OCI-LY7 (cell line): ENCODE measurements at regions not wholly inside any gene's neighbourhood (a gene's known extent, or its start where the extent isn't known, plus 50 kb on each side); places are given as distances from the start of the nearest gene placed in this dataset.

Experiments
- BruUV-seq: library from RNA; stranded (reverse); fragments of 400-500 nt; replicated peaks from 2 replicates; lab custom pipeline; 2021; lab: Mats Ljungman, UMichigan
- CTCF ChIA-PET: fragments of 300-600 bp; sonication (Branson Sonifier 250); formaldehyde crosslinking; loops from one replicate; lab custom pipeline; 2022; ENCODE audit warnings: antibody characterized with exemption; ENCODE audit not compliant: unreplicated experiment; lab: Charles Lee
- POLR2A ChIA-PET: fragments of 300-600 bp; sonication (Branson Sonifier 250); formaldehyde crosslinking; loops from one replicate; lab custom pipeline; 2022; ENCODE audit warnings: antibody characterized with exemption; lab: Charles Lee
- DNase-seq: peaks from one replicate; pipeline ENCODE4 v3.0.0-alpha.2; 2015; ENCODE audit warnings: low spot score
- H2AFZ ChIP-seq: fragments of 200-600 bp; sonication (generic), shearing (Covaris generic); 2 replicates; pipeline ENCODE4 v1.6.1; 2014; ENCODE audit warnings: mild to moderate bottlenecking, antibody characterized with exemption, low read length, moderate library complexity
- H3K27ac ChIP-seq: fragments of 200-600 bp; sonication (generic); 2 replicates; pipeline ENCODE4 v1.5.1; 2014; ENCODE audit warnings: mixed run types, low read depth, mild to moderate bottlenecking, moderate library complexity, low read length, inconsistent platforms; ENCODE audit not compliant: poor library complexity, severe bottlenecking
- H3K36me3 ChIP-seq: fragments of 200-600 bp; sonication (generic); 2 replicates; pipeline ENCODE4 v1.6.1; 2014; ENCODE audit warnings: mild to moderate bottlenecking, antibody characterized with exemption, low read length, moderate library complexity, mixed read lengths; ENCODE audit not compliant: insufficient read depth
- H3K4me1 ChIP-seq: fragments of 200-600 bp; sonication (generic); 2 replicates; pipeline ENCODE4 v1.5.1; 2014; ENCODE audit warnings: mild to moderate bottlenecking, low read length; ENCODE audit not compliant: insufficient read depth, poor library complexity, severe bottlenecking
- H3K4me2 ChIP-seq: fragments of 200-600 bp; sonication (generic); 2 replicates; pipeline ENCODE4 v1.6.1; 2014; ENCODE audit warnings: mild to moderate bottlenecking, low read length
- H3K4me3 ChIP-seq: fragments of 200-600 bp; sonication (generic); 2 replicates; pipeline ENCODE4 v1.5.1; 2014; ENCODE audit warnings: mild to moderate bottlenecking, low read depth, low read length; ENCODE audit not compliant: poor library complexity, severe bottlenecking
- H3K79me2 ChIP-seq: fragments of 200-600 bp; sonication (generic); 2 replicates; pipeline ENCODE4 v1.6.1; 2016; ENCODE audit warnings: low read depth, mild to moderate bottlenecking, low read length, moderate library complexity, mixed read lengths; ENCODE audit not compliant: insufficient read depth
- H3K9me2 ChIP-seq: fragments of 200-600 bp; sonication (generic); 2 replicates; pipeline ENCODE4 v1.6.1; 2016; ENCODE audit warnings: mild to moderate bottlenecking, low read length, mixed read lengths; ENCODE audit not compliant: insufficient read depth
- H3K9me3 ChIP-seq: fragments of 200-600 bp; sonication (generic); 2 replicates; pipeline ENCODE4 v1.6.1; 2014; ENCODE audit warnings: mild to moderate bottlenecking, mixed run types, low read length, mixed read lengths
- H4K20me1 ChIP-seq: fragments of 200-600 bp; sonication (generic); 2 replicates; pipeline ENCODE4 v1.6.1; 2014; ENCODE audit warnings: mild to moderate bottlenecking, antibody characterized with exemption, low read length, moderate library complexity, mixed read lengths; ENCODE audit not compliant: insufficient read depth
- CTCF ChIP-seq: fragments of 200-600 bp; sonication (generic); conservative IDR thresholded peaks from 2 replicates; pipeline ENCODE4 v1.5.1; 2014; ENCODE audit warnings: mild to moderate bottlenecking, antibody characterized with exemption, low read length, moderate library complexity, mixed read lengths
- EZH2phosphoT487 ChIP-seq: fragments of 200-600 bp; sonication (generic); IDR thresholded peaks from 2 replicates; pipeline ENCODE4 v1.6.1; 2018; ENCODE audit warnings: low read depth, borderline replicate concordance, mild to moderate bottlenecking, mixed run types, antibody characterized with exemption, low read length, moderate library complexity, mixed read lengths
- intact Hi-C: fragments of 100-400 bp; cut with micrococcal nuclease; formaldehyde crosslinking; loops from one replicate; pipeline ENCODE4 v1.10.0; 2022; ENCODE audit not compliant: unreplicated experiment

DNA sequence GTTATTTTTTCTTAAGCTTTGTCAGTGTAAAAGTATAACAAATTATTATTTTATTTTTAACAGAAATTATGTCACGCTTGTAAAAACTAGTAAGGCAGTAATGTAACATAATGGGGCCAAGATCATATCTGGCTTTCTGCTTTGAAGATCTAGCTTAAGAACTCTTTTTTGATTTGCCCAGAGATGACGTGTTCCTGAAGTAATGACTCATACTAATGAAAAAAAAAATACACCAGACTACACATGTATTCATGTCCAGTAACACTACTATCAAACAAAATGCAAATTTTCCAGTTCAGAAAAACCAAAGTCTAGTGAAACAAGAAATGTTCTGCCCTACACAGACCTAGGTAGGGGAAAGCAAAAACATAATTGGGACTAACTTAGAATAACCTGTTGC lies 432.2 kb upstream of the ATXN7L3B start:
- BruUV-seq = no TSS peak
- DNase-seq = no peak
- H3K9me2 ChIP-seq = no peaks in the 10 kb centered on the region
- ChIA-PET CTCF (no interaction called here), POLR2A (no interaction called here)
- intact Hi-C loops = no loop called here
- H3K4me3 ChIP-seq = no peak overlapping the region
- H4K20me1 ChIP-seq = no peaks in the 10 kb centered on the region
- H3K4me1 ChIP-seq = no peaks in the 10 kb centered on the region
- no peak overlapping the region for H3K27ac ChIP-seq
- H3K36me3 ChIP-seq = no peaks in the 10 kb centered on the region
- H3K4me2 ChIP-seq = no peak overlapping the region
- H2AFZ ChIP-seq = no peak overlapping the region
- no peaks in the 10 kb centered on the region for H3K9me3 ChIP-seq
- TF ChIP-seq EZH2phosphoT487 = no peak
- no peak for TF ChIP-seq CTCF
- H3K79me2 ChIP-seq = no peaks in the 10 kb centered on the region

GRCh38 chr12:74108729-74109128 lies 428.9 kb upstream of the ATXN7L3B start:
- Histone ChIP-seq H3K9me3 (no peaks in the 10 kb centered on the region), H2AFZ (no peak overlapping the region), H3K79me2 (no peaks in the 10 kb centered on the region), H4K20me1 (no peaks in the 10 kb centered on the region), H3K4me2 (no peak overlapping the region), H3K36me3 (no peaks in the 10 kb centered on the region), H3K27ac (no peak overlapping the region), H3K4me1 (no peaks in the 10 kb centered on the region), H3K9me2 (no peaks in the 10 kb centered on the region), H3K4me3 (no peak overlapping the region)
- BruUV-seq = no TSS peak
- TF ChIP-seq CTCF = no peak
- TF ChIP-seq EZH2phosphoT487 = no peak
- ChIA-PET POLR2A (interaction anchor here (0.6 to 0.7 kb wide), 2 partner anchors 42 to 56 kb away, joined by 3 to 5 read pairs; no protein-coding TSS in a partner anchor), CTCF (no interaction called here)
- DNase-seq = no peak
- intact Hi-C loops = no loop called here

GRCh38 chr12:74111688-74112360 lies 425.8 kb upstream of the ATXN7L3B start:
- H3K27ac ChIP-seq = no peak overlapping the region
- intact Hi-C loops = loop anchor here (5.0 kb wide), 1 partner anchor 300 kb away; no protein-coding TSS in a partner anchor
- TF ChIP-seq EZH2phosphoT487 = no peak
- peak; percentile 65 for TF ChIP-seq CTCF
- no peak overlapping the region for H2AFZ ChIP-seq
- peak; percentile 11 for DNase-seq
- ChIA-PET POLR2A (interaction anchor here (0.6 to 0.7 kb wide), 3 partner anchors 10 to 150 kb away, joined by 3 to 4 read pairs (median 3); no protein-coding TSS in a partner anchor), CTCF (no interaction called here)
- H4K20me1 ChIP-seq = no peaks in the 10 kb centered on the region
- no peaks in the 10 kb centered on the region for H3K9me3 ChIP-seq
- H3K4me1 ChIP-seq = no peaks in the 10 kb centered on the region
- BruUV-seq = no TSS peak
- no peaks in the 10 kb centered on the region for H3K79me2 ChIP-seq
- no peaks in the 10 kb centered on the region for H3K9me2 ChIP-seq
- H3K36me3 ChIP-seq = no peaks in the 10 kb centered on the region
- H3K4me2 ChIP-seq = no peak overlapping the region
- no peak overlapping the region for H3K4me3 ChIP-seq
